Osteocyte (in vitro differentiated cells): ENCODE measurements at regions not wholly inside any gene's neighbourhood (a gene's known extent, or its start where the extent isn't known, plus 50 kb on each side); places are given as distances from the start of the nearest gene placed in this dataset.
A peak's percentile ranks its signal among the peaks of the same experiment; 100 is the strongest.
"Not testable (repeated sequence)": the region's sequence is repeated elsewhere in the genome, so short reads cannot be mapped to it uniquely, and the experiment has no call there.

Experiments
- DNase-seq: peaks from one replicate; pipeline ENCODE4 v3.0.0; 2021; ENCODE audit warnings: mixed read lengths; ENCODE audit not compliant: unreplicated experiment; ENCODE audit errors: extremely low spot score
- H3K27ac Mint-ChIP-seq: one replicate; pipeline ENCODE4 v1.8.0; 2021; ENCODE audit warnings: mild to moderate bottlenecking, mixed read lengths; ENCODE audit not compliant: unreplicated experiment
- H3K27me3 Mint-ChIP-seq: one replicate; pipeline ENCODE4 v1.8.0; 2021; ENCODE audit warnings: mixed read lengths; ENCODE audit not compliant: unreplicated experiment
- H3K36me3 Mint-ChIP-seq: one replicate; pipeline ENCODE4 v1.8.0; 2021; ENCODE audit warnings: mixed read lengths; ENCODE audit not compliant: unreplicated experiment
- H3K4me1 Mint-ChIP-seq: one replicate; pipeline ENCODE4 v1.8.0; 2021; ENCODE audit warnings: mixed read lengths; ENCODE audit not compliant: unreplicated experiment
- H3K4me3 Mint-ChIP-seq: one replicate; pipeline ENCODE4 v1.8.0; 2021; ENCODE audit warnings: mild to moderate bottlenecking, moderate library complexity, mixed read lengths; ENCODE audit not compliant: unreplicated experiment
- H3K9me3 Mint-ChIP-seq: one replicate; pipeline ENCODE4 v1.8.0; 2021; ENCODE audit warnings: mixed read lengths; ENCODE audit not compliant: unreplicated experiment
- CTCF ChIP-seq: fragments of 200-600 bp; sonication (generic); IDR thresholded peaks from 2 replicates; pipeline ENCODE4 v1.5.0; 2021; ENCODE audit warnings: antibody characterized with exemption, mild to moderate bottlenecking, moderate library complexity

- H3K27me3 Mint-ChIP-seq = peaks cover 14% of the 10 kb centered on the region
- H3K4me1 Mint-ChIP-seq = no peaks in the 10 kb centered on the region
These were observed 105.7 kb downstream of the C17orf67 start for GRCh38 chr17:56727876-56728617.

GRCh38 chr17:56731096-56731495 lies 102.6 kb downstream of the C17orf67 start:
- H3K4me3 Mint-ChIP-seq, H3K36me3 Mint-ChIP-seq, H3K27ac Mint-ChIP-seq, H3K9me3 Mint-ChIP-seq, DNase-seq, H3K4me1 Mint-ChIP-seq: not testable (repeated sequence)
- peaks cover 14% of the 10 kb centered on the region for H3K27me3 Mint-ChIP-seq

More at GRCh38 chr17:56727876-56728617, 105.7 kb downstream of the C17orf67 start:
- no peak for TF ChIP-seq CTCF
- Mint-ChIP-seq H3K27ac (no peak overlapping the region), H3K4me3 (no peak overlapping the region), H3K9me3 (no peaks in the 10 kb centered on the region), H3K36me3 (no peaks in the 10 kb centered on the region)
- no peak for DNase-seq

- no peak for TF ChIP-seq CTCF
- DNase-seq = no peak
- H3K27me3 Mint-ChIP-seq = peaks cover 11% of the 10 kb centered on the region
- H3K4me1 Mint-ChIP-seq = peaks cover 4% of the 10 kb centered on the region
- no peaks in the 10 kb centered on the region for H3K9me3 Mint-ChIP-seq
- H3K27ac Mint-ChIP-seq = no peak overlapping the region
- H3K36me3 Mint-ChIP-seq = no peaks in the 10 kb centered on the region
- no peak overlapping the region for H3K4me3 Mint-ChIP-seq
These were observed 99.9 kb downstream of the C17orf67 start for GRCh38 chr17:56733833-56734232.

- no peak overlapping the region for H3K27ac Mint-ChIP-seq
- TF ChIP-seq CTCF = no peak
- H3K4me3 Mint-ChIP-seq = no peak overlapping the region
- no peaks in the 10 kb centered on the region for H3K36me3 Mint-ChIP-seq
- H3K4me1 Mint-ChIP-seq = peaks cover 4% of the 10 kb centered on the region
- no peaks in the 10 kb centered on the region for H3K9me3 Mint-ChIP-seq
- peaks cover under 1% of the 10 kb centered on the region for H3K27me3 Mint-ChIP-seq
- no peak for DNase-seq
These were observed 97.9 kb downstream of the C17orf67 start for GRCh38 chr17:56735842-56736241.

- Mint-ChIP-seq H3K27me3 (no peaks in the 10 kb centered on the region), H3K9me3 (no peaks in the 10 kb centered on the region), H3K4me1 (peaks cover 10% of the 10 kb centered on the region), H3K4me3 (no peak overlapping the region), H3K27ac (no peak overlapping the region), H3K36me3 (no peaks in the 10 kb centered on the region)
- no peak for TF ChIP-seq CTCF
- peak; percentile 85 for DNase-seq
These were observed 96.1 kb downstream of the C17orf67 start for GRCh38 chr17:56737421-56738161.
